Loucy (cell line): ENCODE measurements at regions not wholly inside any gene's neighbourhood (a gene's known extent, or its start where the extent isn't known, plus 50 kb on each side); places are given as distances from the start of the nearest gene placed in this dataset.

Experiments used
- CTCF ChIP-seq: fragments of 200-600 bp; sonication (generic); conservative IDR thresholded peaks from 2 replicates; pipeline ENCODE4 v1.5.1; 2014; ENCODE audit warnings: mild to moderate bottlenecking, antibody characterized with exemption, low read length
- EZH2phosphoT487 ChIP-seq: fragments of 200-600 bp; IDR thresholded peaks from 2 replicates; pipeline ENCODE4 v1.6.1; 2018; ENCODE audit warnings: antibody characterized with exemption, mild to moderate bottlenecking, moderate library complexity, borderline replicate concordance

GRCh38 chr4:14920237-14920636 is 82.0 kb upstream of the CPEB2 start:
- no peak for TF ChIP-seq CTCF
- TF ChIP-seq EZH2phosphoT487, result no peak
